HG02678 (cell line): ENCODE measurements at regions not wholly inside any gene's neighbourhood (a gene's known extent, or its start where the extent isn't known, plus 50 kb on each side); places are given as distances from the start of the nearest gene placed in this dataset.
"Not testable (repeated sequence)": the region's sequence is repeated elsewhere in the genome, so short reads cannot be mapped to it uniquely, and the experiment has no call there.

Source experiments
- ATAC-seq: cut with Tn5 transposase; IDR thresholded peaks from one replicate; pipeline ENCODE4 v1.9.1; 2021; ENCODE audit warnings: mild to moderate bottlenecking, moderate library complexity; ENCODE audit not compliant: unreplicated experiment

GRCh38 chr1:67528141-67528540 lies 97.9 kb upstream of the SERBP1 start:
- ATAC-seq: no peak

- ATAC-seq: no peak
Measured at GRCh38 chr1:67530071-67530470, 99.9 kb upstream of the SERBP1 start.

GRCh38 chr1:67532452-67533216 lies 102.4 kb upstream of the SERBP1 start:
- peak; percentile 74 for ATAC-seq

GRCh38 chr1:67534627-67535065 lies 104.4 kb upstream of the SERBP1 start:
- ATAC-seq: no peak

GRCh38 chr1:67535474-67535873 lies 105.3 kb upstream of the SERBP1 start:
- ATAC-seq: peak; percentile 65

GRCh38 chr1:67536957-67537666 lies 106.9 kb upstream of the SERBP1 start:
- ATAC-seq: no peak

- no peak for ATAC-seq
Measured at GRCh38 chr1:67537667-67538018, 107.4 kb upstream of the SERBP1 start.

- no peak for ATAC-seq
Measured at GRCh38 chr1:67540025-67540732, 110.0 kb upstream of the SERBP1 start.

- no peak for ATAC-seq
Measured at GRCh38 chr1:67540733-67541125, 110.5 kb upstream of the SERBP1 start.

GRCh38 chr1:67542747-67543146 lies 112.5 kb upstream of the SERBP1 start:
- ATAC-seq: no peak

GRCh38 chr1:67544921-67545320 lies 114.7 kb upstream of the SERBP1 start:
- ATAC-seq: no peak

- ATAC-seq: no peak
Measured at GRCh38 chr1:67545364-67545763, 115.2 kb upstream of the SERBP1 start.

- no peak for ATAC-seq
Measured at GRCh38 chr1:67551375-67551774, 121.2 kb upstream of the SERBP1 start.

GRCh38 chr1:67552336-67552759 lies 122.1 kb upstream of the SERBP1 start:
- no peak for ATAC-seq

GRCh38 chr1:67554204-67554603 lies 124.0 kb upstream of the SERBP1 start:
- not testable (repeated sequence) for ATAC-seq

- ATAC-seq: no peak
Measured at GRCh38 chr1:67555461-67556296, 125.5 kb upstream of the SERBP1 start.

GRCh38 chr1:67556297-67556900 lies 126.2 kb upstream of the SERBP1 start:
- ATAC-seq: no peak

- ATAC-seq: no peak
Measured at GRCh38 chr1:67557696-67558448, 127.1 kb upstream of the GADD45A start.

GRCh38 chr1:67558449-67559193 lies 126.4 kb upstream of the GADD45A start:
- no peak for ATAC-seq
